ENCODE measurements at regions not wholly inside any gene's neighbourhood (a gene's known extent, or its start where the extent isn't known, plus 50 kb on each side); places are given as distances from the start of the nearest gene placed in this dataset.

DNA sequence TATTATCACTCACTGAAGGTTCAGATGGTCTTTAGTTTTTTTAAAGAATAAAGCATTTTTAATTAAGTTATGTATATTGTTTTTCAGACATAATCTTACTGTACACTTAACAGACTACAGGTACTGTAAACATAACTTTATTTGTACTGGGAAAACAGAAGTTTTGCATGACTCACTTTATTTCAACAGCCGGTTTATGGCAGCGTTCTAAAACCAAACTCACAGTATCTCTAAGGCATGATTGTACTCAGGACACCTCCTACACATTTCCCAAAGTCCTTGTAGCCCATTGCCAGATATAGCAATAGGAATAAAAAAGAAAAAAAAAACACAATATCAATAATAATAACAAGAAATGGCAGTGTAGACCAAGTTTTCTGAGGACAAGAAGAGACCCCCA is 1341.4 kb downstream of the FSCB start:
- Histone ChIP-seq H3K27me3 (no peaks in the 10 kb centered on the region), H3K36me3 (no peaks in the 10 kb centered on the region), H3K4me3 (no peak overlapping the region), H3K4me1 (no peaks in the 10 kb centered on the region), H3K27ac (no peak overlapping the region), H3K9me3 (no peaks in the 10 kb centered on the region)
- WGBS, 4 donors: 57 to 81% (median 74%) methylated on average over 2 of the region's 2 CpGs
- ATAC-seq: no peak
- no peak for TF ChIP-seq POLR2A (IDR thresholded peaks at IDR 0.05)
- TF ChIP-seq, protein P1, sequence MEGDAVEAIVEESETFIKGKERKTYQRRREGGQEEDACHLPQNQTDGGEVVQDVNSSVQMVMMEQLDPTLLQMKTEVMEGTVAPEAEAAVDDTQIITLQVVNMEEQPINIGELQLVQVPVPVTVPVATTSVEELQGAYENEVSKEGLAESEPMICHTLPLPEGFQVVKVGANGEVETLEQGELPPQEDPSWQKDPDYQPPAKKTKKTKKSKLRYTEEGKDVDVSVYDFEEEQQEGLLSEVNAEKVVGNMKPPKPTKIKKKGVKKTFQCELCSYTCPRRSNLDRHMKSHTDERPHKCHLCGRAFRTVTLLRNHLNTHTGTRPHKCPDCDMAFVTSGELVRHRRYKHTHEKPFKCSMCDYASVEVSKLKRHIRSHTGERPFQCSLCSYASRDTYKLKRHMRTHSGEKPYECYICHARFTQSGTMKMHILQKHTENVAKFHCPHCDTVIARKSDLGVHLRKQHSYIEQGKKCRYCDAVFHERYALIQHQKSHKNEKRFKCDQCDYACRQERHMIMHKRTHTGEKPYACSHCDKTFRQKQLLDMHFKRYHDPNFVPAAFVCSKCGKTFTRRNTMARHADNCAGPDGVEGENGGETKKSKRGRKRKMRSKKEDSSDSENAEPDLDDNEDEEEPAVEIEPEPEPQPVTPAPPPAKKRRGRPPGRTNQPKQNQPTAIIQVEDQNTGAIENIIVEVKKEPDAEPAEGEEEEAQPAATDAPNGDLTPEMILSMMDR (IDR thresholded peaks at IDR 0.05): no peak
- intact Hi-C loops (cut with DNase I): no loop called here
- no peak for DNase-seq

DNA sequence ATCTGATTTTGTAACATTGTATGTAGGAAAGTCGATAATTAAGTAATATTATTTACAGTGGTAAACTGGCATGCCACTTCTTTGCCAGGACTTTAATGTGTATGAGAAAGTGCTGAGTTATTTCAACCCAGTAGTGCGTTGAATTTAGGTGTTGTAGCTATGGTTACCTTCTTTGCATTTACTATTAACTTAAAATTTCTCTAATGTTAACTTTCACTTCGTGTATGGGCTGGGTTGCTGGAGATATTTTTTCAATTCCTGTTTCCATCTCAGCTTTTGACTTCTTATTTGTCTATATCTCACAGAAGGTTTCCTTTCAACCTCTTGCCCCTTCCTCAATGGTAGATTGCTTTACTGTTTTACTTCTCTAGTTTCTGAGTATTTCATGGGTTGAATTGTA is 1345.6 kb downstream of the FSCB start:
- H3K4me3 ChIP-seq: no peak overlapping the region
- intact Hi-C loops (cut with DNase I): no loop called here
- TF ChIP-seq POLR2A (IDR thresholded peaks at IDR 0.05): no peak
- TF ChIP-seq, protein P1 (IDR thresholded peaks at IDR 0.05): no peak
- no peaks in the 10 kb centered on the region for H3K9me3 ChIP-seq
- DNase-seq (no peak), ATAC-seq (no peak)
- no peaks in the 10 kb centered on the region for H3K36me3 ChIP-seq
- 51 to 71% (median 61%) methylated on average over 3 of the region's 3 CpGs for WGBS, 4 donors
- no peaks in the 10 kb centered on the region for H3K27me3 ChIP-seq
- no peak overlapping the region for H3K27ac ChIP-seq
- no peaks in the 10 kb centered on the region for H3K4me1 ChIP-seq

DNA sequence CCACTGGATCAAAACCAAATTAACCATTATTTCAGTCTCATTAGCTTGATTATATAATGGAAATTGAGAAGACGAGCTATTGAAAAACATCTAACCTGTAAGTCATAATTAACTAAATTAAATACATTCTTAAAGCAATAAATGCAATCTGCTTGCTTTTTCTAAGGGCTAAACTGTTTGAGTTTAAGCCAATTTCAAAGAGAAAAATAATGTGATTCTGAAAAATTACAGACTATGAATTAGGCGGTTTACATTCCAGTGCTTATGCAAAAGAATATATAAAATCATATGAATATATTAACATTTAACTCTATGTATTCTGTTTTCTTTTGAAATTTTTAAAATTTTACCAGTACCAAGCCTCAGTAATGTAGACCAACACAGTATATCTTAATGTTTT is 1349.4 kb downstream of the FSCB start:
- H3K27ac ChIP-seq: no peak overlapping the region
- no peaks in the 10 kb centered on the region for H3K36me3 ChIP-seq
- H3K9me3 ChIP-seq: no peaks in the 10 kb centered on the region
- ATAC-seq (no peak), DNase-seq (no peak)
- intact Hi-C loops (cut with DNase I): no loop called here
- H3K4me1 ChIP-seq: no peaks in the 10 kb centered on the region
- H3K27me3 ChIP-seq: no peaks in the 10 kb centered on the region
- WGBS, 4 donors: 76 to 82% (median 82%) methylated on average over 2 of the region's 2 CpGs
- TF ChIP-seq, protein P1 (IDR thresholded peaks at IDR 0.05): no peak
- no peak for TF ChIP-seq POLR2A (IDR thresholded peaks at IDR 0.05)
- H3K4me3 ChIP-seq: no peak overlapping the region

DNA sequence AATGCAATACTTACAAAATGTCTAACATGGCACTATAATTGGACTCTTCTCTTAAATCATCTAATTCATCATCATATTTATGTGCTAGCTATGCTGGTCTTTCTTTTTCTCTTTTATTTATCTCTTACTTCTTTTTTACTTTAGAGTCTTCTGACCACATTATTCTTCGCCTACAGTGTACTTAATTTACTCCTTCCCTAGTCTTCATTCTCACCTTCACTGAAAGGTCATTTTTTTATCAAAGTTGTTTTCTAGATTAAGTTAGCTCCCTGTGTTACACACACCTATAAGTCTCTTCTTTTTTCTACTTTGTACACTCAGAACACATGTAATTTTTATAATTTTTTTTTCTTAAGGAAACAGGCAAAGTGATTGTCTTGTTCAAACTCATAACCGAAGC is 1351.2 kb downstream of the FSCB start:
- DNase-seq: no peak
- TF ChIP-seq POLR2A (IDR thresholded peaks at IDR 0.05): no peak
- TF ChIP-seq, protein P1 (IDR thresholded peaks at IDR 0.05): no peak
- Histone ChIP-seq H3K36me3 (no peaks in the 10 kb centered on the region), H3K4me1 (no peaks in the 10 kb centered on the region), H3K27ac (no peak overlapping the region), H3K4me3 (no peak overlapping the region), H3K9me3 (no peaks in the 10 kb centered on the region), H3K27me3 (no peaks in the 10 kb centered on the region)
- WGBS, 4 donors: 72 to 83% (median 79%) methylated on average over 2 of the region's 2 CpGs
- no peak for ATAC-seq
- intact Hi-C loops (cut with DNase I): no loop called here
